HG02938 (cell line): ENCODE measurements at regions not wholly inside any gene's neighbourhood (a gene's known extent, or its start where the extent isn't known, plus 50 kb on each side); places are given as distances from the start of the nearest gene placed in this dataset.
"Not testable (repeated sequence)": the region's sequence is repeated elsewhere in the genome, so short reads cannot be mapped to it uniquely, and the experiment has no call there.

Experiments used
- ATAC-seq: cut with Tn5 transposase; IDR thresholded peaks from one replicate; pipeline ENCODE4 v1.9.1; 2021; ENCODE audit warnings: mild to moderate bottlenecking, moderate library complexity; ENCODE audit not compliant: unreplicated experiment

DNA sequence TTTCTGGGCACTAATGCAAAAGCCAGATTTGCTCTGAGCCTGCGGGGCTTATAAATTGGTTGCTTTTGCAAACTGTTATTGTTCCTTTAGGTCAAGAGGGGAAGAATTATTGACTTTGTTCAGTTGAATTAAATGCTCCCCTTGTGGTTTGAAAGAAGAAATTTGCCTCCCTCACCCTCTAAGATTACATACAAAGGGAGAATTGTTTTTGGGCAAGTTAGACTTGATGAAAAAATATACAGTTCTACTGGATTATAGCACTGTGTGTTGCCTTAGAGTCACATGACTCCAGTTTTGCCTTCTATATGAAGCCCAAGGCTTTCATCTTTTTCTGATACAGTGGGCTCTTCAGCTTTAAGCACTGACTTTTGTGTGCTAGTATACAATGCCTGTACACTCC lies 1265.8 kb upstream of the LRRTM3 start:
- no peak for ATAC-seq

DNA sequence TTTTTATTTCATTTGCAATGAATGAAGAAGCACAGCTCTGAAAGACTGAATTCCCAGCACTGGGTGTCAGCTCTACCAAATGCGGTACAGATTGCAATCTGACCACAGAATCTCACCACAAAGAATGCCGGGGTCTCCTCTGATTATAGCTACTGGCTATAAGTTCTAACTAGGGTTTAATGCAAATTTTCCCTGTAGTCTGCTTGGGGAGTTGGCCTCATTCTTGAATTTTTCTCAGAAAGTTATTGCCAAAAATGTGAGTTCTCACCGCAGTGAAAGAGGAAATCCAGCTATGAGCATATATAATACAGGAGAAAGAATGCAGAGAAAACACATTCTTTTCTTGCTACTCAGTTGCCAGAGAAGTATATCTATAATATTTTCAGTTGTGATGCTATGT lies 1255.7 kb upstream of the LRRTM3 start:
- no peak for ATAC-seq

DNA sequence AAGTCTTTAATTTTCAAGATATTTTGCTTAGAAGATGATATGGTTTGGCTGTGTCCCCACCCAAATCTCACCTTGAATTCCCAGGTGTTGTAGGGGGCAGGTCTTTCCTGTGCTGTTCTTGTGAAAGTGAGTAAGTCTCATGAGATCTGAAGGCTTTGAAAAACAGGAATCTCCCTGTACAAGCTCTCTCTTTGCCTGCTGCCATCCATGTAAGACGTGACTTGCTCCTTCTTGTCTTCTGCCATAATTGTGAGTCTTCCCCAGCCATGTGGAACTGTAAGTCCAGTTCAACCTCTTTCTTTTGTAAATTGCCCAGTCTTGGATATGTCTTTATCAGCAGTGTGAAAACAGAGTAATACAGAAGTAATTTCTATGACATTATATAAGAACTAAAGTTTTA lies 1255.2 kb upstream of the LRRTM3 start:
- ATAC-seq, result not testable (repeated sequence)

DNA sequence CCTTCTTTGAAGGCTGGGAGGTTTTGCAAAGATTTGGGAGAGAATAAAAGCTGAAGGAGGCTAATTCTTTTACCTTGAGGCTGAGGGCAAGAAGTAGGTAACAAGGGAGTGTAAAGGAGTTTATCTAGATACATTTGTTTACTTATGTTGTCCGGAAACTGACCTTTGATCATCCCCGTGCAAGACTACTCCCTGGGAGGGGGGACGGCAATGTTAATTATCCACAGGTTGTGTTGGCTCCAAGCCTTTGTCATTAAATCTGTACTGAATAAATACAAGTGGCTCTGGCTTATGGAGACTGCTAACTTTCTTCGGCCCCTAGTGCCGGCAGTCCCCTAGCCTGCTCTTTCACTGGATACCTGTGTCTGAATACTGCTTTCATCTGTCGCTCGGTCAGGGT lies 1250.6 kb upstream of the LRRTM3 start:
- no peak for ATAC-seq

DNA sequence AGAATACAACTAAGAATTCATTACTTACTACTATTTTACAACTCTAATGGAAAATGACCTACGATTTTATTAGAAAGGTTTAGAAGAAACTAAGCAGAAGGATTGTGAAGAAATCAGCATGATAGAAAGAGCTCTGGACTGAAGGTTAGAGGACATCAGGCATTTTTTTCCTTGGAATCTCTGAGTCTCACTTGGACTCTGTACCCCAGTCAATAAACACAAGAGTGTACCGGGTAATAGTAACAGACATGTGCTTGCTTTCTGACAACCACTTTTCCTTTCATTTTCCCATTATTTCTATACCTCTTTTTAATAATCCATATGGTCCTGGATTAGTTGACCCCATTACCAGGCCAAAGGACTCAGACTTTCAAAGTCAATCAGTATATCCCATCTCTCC lies 1240.9 kb upstream of the LRRTM3 start:
- no peak for ATAC-seq

DNA sequence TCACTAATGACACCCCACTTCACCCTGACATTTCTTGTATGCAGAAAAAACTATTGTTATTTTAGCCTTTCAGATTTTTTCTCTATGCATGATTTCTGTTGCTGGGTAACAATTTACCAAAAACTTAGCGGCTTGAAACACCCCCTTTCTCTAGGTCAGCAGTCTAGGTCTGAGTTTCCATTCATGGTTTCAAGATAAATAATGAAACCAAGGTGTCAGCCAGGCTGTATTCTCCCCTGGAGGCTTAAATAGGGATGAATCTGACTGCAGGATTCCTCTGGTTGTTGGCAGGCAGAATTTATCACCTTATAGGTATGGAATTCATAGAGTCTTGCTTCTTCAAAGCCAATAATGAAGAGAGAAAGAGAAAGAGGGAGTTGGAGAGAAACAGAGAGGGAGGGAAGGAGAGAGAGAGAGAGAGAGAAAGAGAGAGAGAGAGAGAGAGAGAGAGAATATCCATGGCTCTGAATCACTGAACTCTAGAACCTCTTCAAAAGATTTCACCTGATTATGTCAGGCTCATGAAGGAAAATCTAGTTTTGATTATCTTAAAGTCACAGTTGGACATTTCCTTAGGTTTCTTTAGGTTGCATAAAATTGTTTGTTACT lies 1224.6 kb upstream of the LRRTM3 start:
- ATAC-seq, result peak; percentile 47

DNA sequence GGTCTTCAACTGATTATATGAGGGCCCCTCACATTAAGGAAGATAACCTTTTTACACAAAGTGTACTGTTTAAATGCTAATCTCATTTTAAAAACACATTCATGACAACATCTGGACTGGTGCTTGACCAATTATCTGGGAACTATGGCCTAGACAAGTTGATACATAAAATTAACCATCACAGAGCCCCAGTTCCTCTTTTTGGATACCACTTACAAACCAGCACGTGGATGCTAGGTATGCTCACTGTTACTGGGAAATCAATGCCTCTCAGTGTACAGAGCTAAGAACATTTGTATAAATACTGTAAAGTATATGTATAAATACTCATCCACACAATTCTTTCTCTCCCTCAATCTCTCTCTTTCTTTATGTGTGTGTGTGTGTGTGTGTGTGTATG lies 1217.8 kb upstream of the LRRTM3 start:
- no peak for ATAC-seq

DNA sequence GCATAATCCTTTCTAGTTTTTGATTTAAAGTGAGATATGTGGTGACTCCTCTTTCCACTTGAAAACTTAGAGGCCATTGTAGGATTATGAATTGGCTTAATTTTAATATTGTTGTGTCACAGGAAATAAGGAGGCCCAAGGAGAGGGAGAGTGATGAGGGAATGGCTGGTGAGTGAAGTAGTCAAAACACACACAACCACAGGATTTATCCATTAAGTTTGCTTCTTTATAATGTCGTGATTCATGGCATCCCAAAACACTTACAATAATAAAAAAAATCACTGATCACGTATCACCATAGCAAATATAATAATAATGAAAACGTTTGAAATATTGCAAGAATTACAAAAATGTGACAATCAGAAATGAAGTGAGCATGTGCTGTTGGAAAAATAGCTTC lies 1215.5 kb upstream of the LRRTM3 start:
- ATAC-seq, result no peak

DNA sequence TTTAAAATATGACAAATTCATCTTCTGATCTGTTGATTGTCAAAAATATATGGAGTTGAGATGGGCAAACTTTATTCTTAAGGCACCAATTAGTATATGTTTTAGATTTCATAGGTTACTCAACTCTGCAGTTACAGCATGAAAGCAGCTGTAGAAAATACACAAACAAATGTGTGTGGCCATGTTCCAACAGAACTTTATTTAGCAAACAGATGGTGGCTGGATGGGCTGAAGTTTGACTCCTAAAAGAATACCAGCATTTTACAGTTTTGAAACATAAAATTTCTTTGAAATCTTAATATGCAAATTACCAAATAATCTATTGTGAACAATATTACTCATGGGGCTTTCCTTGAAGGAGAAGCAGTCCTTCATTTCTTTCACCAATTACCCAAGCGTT lies 1206.0 kb upstream of the LRRTM3 start:
- no peak for ATAC-seq

DNA sequence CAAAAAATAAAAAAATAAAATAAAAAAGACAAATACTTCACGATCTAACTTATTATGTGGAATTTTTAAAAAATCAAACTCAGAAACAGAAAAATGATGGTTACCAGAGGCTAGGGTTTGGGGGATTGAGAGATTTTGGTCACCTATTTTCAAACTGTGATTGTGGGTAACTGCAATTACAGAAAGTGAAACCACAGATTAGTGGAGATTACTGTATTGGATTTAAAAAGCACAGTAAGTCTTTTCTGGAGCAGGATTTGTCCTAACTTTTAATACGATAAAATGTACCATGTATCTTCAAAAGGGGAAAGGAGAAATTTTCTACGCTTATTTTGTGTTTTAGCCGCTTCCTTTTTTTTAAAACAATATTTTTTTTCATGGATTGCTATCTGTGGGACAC lies 1204.9 kb upstream of the LRRTM3 start:
- ATAC-seq, result no peak

DNA sequence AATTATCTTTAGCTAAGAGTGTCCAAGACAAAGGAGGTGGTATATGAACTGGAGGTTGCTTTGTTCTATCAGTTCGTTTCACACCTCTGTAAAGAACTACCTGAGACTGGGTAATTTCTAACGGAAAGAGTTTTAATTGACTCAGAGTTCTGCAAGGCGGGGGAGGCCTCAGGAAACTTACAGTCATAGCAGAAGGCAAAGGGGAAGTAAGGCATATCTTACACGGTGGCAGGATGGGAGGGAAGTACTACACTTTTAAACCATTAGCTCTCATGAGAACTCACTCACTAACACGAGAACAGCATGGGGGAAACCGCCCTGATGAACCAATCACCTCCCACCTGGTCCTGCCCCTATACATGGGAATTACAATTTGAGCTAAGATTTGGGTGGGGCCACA lies 1202.3 kb upstream of the LRRTM3 start:
- no peak for ATAC-seq

DNA sequence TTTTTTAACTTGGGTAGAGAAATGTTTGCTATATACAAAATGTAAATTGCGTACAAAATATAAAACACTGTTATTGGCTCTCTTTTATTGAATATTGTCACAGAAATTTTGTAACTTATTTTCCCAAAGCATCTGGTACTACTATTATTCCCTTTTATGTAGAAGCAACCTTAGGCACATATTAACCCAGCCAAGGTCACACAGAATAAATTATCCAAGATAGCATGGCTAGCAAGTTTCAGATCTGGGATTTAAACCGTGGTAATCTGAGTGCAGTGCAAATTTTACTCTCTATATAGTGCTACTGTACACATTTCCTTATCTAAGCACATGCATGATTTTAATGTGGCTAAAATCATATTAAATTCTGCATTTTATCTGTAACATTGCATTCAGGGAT lies 1190.5 kb upstream of the LRRTM3 start:
- no peak for ATAC-seq

DNA sequence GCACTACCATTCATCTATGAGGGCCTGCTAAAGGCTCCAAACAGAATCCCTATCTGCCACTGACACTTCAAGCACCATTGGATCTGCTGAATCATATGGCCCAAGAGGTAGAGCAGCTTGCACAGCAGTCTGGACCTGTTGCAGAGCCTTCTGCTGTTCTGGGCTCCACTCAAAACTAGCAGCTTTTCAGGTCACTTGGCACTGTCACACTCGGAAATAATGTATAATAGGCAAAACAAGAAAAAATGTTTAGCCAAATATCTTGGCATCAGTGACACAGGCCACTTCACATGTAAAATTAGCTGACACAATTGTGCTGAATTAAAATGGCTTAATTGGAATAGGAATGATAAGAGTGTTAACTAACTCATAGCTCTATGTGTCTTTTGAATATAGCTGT lies 1182.9 kb upstream of the LRRTM3 start:
- ATAC-seq, result no peak

DNA sequence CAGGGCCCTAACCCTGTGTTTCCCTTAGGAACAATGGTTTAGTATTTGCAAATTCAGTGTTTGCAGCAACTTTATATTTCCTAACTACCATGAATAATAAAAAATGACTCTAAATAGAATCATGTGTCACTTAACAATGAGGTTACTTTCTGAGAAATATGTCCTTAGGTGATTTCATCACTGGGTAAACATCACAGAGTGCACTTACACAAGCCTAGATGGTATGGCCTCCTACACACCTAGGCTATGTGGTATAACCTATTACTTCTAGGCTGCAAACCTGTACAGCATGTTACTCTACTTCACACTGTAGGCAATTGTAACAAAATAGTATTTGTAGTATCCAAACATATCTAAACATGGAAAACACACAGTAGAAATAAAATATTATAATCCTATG lies 1174.6 kb upstream of the LRRTM3 start:
- ATAC-seq, result no peak

DNA sequence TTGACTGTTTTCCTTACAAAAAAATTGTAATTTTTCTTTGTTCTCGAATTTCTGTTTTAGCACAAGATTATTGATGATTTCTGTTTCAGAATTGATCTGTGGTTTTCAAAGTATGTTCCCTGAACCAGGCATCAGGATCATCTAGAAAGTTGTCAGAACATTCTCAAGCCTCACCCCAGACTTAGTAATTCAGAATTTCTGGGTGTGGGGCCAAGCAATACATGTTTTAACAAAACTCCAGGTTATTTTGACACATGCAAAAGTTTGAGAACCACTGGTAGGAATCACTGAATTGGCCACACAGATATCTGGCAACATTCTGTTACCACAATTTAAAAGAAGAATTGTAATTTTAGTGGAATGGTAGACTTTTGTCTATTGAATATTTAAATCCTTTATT lies 1173.9 kb upstream of the LRRTM3 start:
- ATAC-seq, result no peak

DNA sequence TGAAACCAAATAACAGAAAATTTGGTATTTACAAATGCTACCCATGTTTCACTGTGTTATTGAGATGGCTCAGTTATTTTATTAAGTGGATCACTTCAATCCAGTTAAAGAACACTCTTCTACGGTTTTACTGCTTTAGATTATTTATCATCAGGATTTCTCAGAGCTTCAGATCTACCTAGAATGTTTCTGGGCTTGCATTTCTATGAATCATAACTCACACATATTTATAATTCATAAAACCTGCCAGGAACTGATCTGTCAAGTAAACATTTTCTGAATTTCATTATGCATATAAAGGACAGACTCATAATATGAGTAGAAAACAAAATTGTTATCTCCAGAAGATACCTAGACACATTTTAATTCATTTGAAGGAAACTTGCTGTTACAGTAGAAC lies 1172.3 kb upstream of the LRRTM3 start:
- no peak for ATAC-seq

DNA sequence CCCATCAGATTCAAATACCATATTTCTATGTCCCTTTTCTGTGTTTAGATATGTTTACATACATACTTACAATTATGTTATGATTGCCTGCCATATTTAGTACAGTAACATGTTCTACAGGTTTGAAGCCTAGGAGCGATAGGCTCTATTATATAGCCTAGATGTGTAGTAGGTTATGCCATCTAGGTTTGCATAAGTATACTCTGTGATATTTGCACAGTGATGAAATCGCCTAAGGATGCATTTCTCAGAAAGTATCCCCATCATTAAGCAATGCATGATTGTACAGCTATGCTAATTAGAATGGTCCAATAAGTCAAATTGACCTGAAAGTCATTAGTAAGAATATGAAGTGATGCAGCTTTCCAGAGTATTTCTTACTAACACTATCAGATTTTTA lies 1171.7 kb upstream of the LRRTM3 start:
- ATAC-seq, result no peak

DNA sequence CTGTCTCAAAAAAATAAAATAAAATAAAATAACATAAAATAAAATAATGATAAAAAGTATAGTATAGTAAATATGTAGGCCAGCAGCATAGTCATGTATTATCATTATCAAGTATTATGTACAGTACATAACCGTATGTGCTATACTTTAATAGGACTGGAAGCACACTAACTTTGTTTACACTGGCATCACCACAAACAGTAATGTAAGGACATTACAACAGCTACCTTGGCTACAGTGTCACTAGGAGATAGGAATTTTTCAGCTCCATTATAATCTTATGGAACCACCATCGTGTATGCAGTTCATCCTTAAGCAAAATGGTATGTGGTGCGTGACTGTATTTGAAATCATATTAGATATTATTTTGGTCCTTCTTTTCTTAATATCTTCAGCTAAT lies 1163.5 kb upstream of the LRRTM3 start:
- no peak for ATAC-seq

DNA sequence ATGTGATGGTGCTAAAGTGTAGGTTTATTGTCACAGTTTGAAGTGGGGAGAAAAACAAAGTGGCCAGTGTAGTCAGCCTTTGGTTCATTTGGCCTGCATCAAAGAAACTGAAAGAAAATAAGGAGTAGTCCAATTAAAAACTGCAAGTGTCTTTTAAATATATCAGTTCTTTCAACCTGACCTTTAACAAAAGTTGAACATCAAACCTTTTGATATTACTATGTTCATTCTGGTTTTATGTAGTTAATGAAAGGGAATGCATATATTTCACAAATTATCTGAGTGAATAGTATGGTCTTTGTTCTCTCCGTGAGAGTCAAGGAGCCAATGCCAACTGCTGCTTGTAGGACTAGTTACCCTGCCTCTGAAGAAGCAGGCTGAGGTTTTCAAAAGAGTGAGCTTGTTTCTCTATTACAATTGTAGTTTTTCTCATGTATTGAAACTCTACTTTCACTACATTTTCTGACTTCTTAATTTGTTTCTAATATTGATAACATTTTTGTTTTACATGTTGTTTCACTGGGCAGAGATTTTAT lies 1160.8 kb upstream of the LRRTM3 start:
- ATAC-seq, result no peak

DNA sequence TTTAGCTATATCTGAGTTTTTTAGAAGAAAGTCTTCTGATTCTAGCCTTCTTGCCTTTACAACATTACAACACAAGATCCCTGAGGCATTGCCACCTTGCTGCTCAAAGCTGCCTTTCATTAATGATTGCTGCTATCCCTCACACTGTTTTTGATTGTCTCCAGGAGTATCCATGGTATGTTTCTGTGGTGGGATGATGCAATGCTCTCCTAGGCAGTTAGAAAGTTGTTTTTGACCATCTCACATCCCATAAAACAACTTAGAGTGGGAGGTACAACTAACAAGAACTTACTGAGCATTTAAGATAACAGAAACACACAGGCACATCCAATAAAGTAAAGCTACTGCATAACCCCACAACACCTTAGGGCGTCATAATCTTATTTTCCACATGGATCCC lies 1156.0 kb upstream of the LRRTM3 start:
- ATAC-seq, result no peak

DNA sequence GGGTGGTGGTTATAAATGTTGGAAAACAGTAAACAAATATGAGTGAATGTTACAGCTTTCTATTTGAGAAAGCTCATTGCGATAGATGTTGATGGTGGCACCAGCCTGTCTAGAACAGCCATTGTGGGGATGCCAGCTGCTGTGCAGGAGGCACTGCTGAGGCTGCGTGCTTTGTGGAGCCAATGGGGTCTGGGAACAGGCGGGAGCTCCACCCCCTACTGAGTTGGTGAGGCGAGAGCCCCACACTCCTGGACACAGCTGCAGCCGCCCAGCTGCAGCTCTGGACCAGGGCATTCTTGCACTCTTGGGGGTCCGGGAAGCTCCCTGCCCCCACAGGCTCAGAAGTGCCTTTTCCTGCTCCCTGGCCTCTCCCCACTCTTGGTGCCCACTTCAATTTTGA lies 1147.1 kb upstream of the LRRTM3 start:
- no peak for ATAC-seq

DNA sequence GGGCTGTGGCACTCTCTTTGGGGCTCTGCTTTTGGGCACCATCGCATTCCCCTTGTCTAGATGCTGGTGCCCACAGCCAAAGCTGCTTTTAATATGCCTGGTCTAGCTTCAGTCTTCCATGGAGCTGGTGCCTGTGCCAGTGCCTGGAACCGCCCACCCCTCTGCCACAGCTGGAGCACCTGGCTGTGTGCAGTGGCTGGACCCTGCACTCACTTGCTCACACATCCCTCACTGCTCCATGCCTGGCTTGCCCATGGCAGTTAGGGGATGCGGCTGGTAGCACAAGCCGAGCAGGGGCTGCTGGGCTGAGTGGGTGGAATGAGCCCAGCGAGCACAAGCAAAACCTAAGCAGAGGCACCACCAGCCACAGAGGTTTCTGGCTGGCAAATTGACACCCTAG lies 1145.9 kb upstream of the LRRTM3 start:
- no peak for ATAC-seq

DNA sequence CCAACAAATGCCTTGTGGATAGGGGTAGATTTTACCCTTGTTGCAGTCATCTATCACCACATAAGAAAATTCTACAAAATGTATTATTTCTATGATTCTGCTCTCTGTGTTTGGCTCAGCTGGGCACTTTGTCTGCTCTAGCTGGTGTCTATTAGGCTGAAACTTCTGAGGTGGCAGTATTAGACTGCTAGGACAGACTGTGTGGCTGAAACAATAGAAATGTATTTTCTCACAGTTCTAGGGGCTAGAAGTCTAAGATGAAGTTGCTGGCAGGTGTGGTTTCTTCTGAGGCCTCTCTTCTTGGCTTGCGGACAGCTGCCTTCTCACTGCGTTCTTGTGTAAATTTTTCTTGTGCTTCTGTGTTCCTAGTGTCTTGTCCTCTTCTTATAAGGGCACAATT lies 1139.6 kb upstream of the LRRTM3 start:
- ATAC-seq, result no peak
